Mucosa of stomach (tissue), 1 donor: ENCODE measurements at regions not wholly inside any gene's neighbourhood (a gene's known extent, or its start where the extent isn't known, plus 50 kb on each side); places are given as distances from the start of the nearest gene placed in this dataset.

ENCODE experiments used
- H3K27me3 ChIP-seq: one replicate; pipeline ENCODE4 v1.7.0; 2013; ENCODE audit warnings: mild to moderate bottlenecking, low read length; ENCODE audit not compliant: control insufficient read depth, insufficient read depth
- H3K36me3 ChIP-seq: one replicate; pipeline ENCODE4 v1.7.0; 2013; ENCODE audit warnings: low read length; ENCODE audit not compliant: control insufficient read depth, insufficient read depth
- H3K4me1 ChIP-seq: one replicate; pipeline ENCODE4 v1.7.0; 2013; ENCODE audit warnings: mild to moderate bottlenecking, low read length; ENCODE audit not compliant: control insufficient read depth, insufficient read depth
- H3K4me3 ChIP-seq: one replicate; pipeline ENCODE4 v1.7.0; 2013; ENCODE audit warnings: low read length
- H3K9ac ChIP-seq: one replicate; pipeline ENCODE4 v1.7.0; 2013; ENCODE audit warnings: mild to moderate bottlenecking, low read length, moderate library complexity
- H3K9me3 ChIP-seq: one replicate; pipeline ENCODE4 v1.7.0; 2013; ENCODE audit warnings: mild to moderate bottlenecking, low read length, moderate library complexity; ENCODE audit not compliant: control insufficient read depth
- donor health status: Pancreatic carcinoma.

DNA sequence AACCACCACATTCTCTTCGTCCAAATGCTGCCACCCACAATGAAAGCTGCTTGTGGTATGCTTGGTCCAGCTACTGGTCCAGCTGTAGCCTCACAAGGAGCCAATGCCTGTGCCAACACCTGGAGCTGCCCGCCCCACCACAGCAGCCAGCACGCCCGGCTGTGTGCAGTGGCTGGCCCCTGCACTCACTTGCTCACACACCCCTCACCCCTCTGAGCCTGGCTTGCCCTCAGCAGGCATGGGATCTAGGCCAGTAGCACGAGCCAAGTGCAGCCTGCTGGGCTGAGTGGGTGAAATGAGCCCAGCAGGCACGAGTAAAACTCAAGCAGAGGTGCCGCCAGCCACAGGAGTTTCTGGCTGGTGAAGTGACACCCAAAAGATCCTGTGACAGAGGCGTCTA is 2096.4 kb upstream of the PCDH20 start:
- Histone ChIP-seq H3K4me3 (no peak overlapping the region), H3K9ac (no peak overlapping the region), H3K9me3 (no peaks in the 10 kb centered on the region), H3K27me3 (no peaks in the 10 kb centered on the region), H3K4me1 (no peaks in the 10 kb centered on the region), H3K36me3 (no peaks in the 10 kb centered on the region)

DNA sequence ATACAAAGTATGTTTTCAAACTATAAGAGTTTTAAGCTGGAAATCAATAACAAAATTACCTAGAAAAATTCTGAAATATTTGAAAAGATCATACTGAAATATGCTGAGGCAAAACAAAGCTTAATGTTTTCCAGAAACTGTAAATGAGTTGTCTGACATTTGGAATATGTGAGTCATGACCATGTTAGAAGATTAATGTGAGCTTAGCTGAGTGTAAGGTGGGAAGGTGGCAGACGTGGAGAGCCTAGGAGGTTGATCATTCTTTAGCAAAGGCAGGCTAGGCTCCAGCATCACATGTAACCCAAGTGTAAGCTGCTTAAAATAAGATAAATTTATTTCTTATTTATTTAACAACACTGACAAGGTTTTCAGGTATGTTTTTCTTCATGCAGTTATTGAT is 2086.1 kb upstream of the PCDH20 start:
- Histone ChIP-seq H3K4me3 (no peak overlapping the region), H3K4me1 (no peaks in the 10 kb centered on the region), H3K27me3 (no peaks in the 10 kb centered on the region), H3K36me3 (no peaks in the 10 kb centered on the region), H3K9ac (no peak overlapping the region), H3K9me3 (no peaks in the 10 kb centered on the region)

DNA sequence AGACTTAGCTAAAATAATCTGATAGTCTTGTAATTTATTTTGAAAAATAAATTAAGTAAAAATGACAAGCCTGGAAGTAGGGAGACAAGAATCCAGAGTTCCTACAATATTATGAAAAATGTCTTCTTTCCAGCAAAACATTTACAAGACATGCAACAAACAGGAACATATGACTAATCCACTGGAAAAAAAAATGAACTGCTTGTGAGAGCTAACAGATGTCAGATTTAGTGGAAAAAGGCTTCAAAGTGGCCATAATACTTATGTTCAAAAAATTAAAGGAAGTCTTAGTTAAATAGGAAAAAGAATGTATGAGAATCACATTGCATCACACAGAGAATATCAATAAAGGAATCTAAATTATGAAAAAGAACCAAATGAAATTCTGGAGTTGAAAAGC is 2082.0 kb upstream of the PCDH20 start:
- Histone ChIP-seq H3K27me3 (no peaks in the 10 kb centered on the region), H3K4me1 (no peaks in the 10 kb centered on the region), H3K9me3 (no peaks in the 10 kb centered on the region), H3K4me3 (no peak overlapping the region), H3K36me3 (no peaks in the 10 kb centered on the region), H3K9ac (no peak overlapping the region)

DNA sequence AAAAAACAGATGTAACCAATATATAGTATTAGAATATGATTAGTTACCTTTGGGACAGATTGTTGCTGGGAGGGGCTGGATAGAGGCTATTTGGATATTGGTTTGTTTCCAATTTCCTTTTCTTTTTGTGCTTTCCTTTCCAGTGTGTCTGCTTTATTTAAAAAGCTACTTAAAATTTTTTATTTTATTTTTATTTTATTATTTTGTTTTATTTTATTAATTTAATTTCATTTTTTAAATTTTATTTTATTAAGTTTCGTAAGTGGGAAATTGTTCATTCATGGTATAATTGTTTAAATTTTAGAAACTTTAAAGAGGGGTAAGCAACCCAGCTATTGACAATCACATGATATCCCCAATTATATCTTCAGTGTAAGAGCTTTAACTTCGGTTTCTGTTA is 2077.0 kb upstream of the PCDH20 start:
- Histone ChIP-seq H3K9me3 (no peaks in the 10 kb centered on the region), H3K4me3 (no peak overlapping the region), H3K9ac (no peak overlapping the region), H3K36me3 (no peaks in the 10 kb centered on the region), H3K27me3 (no peaks in the 10 kb centered on the region), H3K4me1 (no peaks in the 10 kb centered on the region)

DNA sequence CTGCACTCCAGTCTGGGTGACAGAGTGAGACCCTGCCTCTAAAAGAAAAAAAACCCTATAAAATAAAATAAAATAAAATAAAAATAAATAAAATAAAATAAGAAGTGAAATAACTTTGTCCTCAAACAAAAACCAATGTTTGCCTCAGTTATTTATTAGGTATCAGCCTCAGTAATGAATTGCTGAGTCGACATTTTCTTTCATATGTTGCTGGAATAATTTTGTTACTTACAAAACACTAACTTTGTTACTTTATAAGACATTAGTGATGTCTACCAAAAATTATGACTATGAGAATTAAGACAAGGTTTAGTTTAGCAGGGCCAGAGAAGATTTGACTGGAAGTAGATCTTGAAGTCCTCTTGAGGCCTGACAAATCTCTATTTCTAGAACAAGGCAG is 2074.5 kb upstream of the PCDH20 start:
- no peaks in the 10 kb centered on the region for H3K9me3 ChIP-seq
- H3K9ac ChIP-seq: no peak overlapping the region
- H3K4me1 ChIP-seq: no peaks in the 10 kb centered on the region
- H3K36me3 ChIP-seq: no peaks in the 10 kb centered on the region
- no peaks in the 10 kb centered on the region for H3K27me3 ChIP-seq
- H3K4me3 ChIP-seq: no peak overlapping the region

DNA sequence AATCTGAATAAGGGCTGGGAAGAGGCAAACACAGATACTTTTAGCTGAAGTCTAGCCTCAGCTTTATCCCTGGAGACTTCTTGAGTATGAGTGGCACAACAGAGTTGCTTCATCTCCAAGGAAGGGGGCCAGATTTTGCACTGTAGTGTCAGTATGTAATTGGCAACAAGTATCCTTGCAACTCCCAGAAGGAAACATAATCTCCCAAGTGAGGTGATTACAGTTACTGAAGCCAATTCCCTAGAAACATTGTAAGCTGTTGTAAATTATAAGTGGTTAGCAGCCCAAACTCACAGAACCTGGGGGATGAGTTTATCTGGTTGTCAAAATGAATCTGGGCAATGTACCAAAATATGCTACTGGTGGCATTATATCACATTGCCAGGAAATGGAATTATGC is 2065.7 kb upstream of the PCDH20 start:
- H3K36me3 ChIP-seq: no peaks in the 10 kb centered on the region
- no peaks in the 10 kb centered on the region for H3K27me3 ChIP-seq

DNA sequence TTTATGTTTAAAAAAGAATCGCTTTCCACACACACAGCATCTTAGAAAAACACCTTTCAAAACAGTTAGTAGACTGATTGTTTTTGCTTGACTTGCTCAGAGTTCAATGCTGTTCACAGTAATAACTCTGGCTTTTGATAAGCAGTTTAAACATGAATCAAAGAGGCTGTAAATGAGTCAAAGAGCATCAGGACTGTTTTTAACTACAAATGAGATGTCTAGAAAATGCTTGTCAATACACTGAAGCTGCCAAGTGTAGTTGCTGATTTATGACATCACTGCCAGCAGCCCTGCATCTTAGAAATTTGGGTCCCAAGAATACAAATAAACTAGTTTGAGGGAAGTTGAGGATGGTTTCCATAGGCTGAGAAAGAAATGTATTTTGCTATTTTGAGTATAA is 2057.1 kb upstream of the PCDH20 start:
- Histone ChIP-seq H3K9me3 (no peaks in the 10 kb centered on the region), H3K27me3 (no peaks in the 10 kb centered on the region), H3K36me3 (no peaks in the 10 kb centered on the region), H3K4me1 (no peaks in the 10 kb centered on the region), H3K9ac (no peak overlapping the region), H3K4me3 (no peak overlapping the region)

More for the DNA sequence above, 2065.7 kb upstream of the PCDH20 start:
- Histone ChIP-seq H3K4me1 (no peaks in the 10 kb centered on the region), H3K4me3 (no peak overlapping the region), H3K9me3 (no peaks in the 10 kb centered on the region), H3K9ac (no peak overlapping the region)

DNA sequence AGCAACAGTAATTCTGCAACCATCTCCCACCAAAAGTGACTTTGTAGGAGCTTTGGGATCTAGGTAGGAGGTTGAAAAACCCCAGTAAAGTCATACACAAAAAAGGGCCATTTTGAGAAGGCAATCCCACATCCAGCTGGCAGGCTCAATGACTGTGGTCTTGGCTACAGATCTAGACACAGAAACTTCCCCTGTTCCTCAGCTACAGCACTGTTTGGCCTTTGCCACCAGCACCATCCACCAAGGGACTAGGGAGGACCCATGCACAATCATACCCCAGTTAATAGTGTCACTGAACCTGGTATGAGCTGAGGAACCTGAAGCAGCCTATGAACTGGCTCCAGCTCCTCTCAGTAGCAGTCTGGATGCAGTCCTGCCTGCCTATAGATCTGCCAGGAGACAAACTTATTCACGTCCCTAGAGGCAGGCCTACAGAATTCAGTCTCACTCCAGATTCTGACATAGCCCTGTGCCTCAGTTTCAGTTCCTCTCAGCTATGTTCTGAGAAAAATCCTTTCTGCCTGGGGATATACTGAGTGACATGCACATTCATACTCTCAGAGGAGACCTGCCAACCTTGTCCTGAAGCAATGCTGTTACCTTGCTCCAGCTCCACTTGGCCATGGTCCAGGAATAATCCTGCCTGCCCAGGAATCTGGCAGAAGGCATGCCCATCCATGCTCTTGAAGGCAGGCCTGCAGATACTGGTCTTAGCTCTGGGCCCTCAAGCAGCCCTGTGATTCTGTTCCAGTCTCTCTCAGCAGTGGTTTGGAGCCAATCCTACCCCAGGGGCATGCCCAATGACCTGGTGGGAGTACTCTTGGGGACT is 2048.3 kb upstream of the PCDH20 start:
- no peak overlapping the region for H3K4me3 ChIP-seq
- no peaks in the 10 kb centered on the region for H3K27me3 ChIP-seq
- H3K36me3 ChIP-seq: no peaks in the 10 kb centered on the region
- no peak overlapping the region for H3K9ac ChIP-seq
- no peaks in the 10 kb centered on the region for H3K9me3 ChIP-seq
- no peaks in the 10 kb centered on the region for H3K4me1 ChIP-seq

DNA sequence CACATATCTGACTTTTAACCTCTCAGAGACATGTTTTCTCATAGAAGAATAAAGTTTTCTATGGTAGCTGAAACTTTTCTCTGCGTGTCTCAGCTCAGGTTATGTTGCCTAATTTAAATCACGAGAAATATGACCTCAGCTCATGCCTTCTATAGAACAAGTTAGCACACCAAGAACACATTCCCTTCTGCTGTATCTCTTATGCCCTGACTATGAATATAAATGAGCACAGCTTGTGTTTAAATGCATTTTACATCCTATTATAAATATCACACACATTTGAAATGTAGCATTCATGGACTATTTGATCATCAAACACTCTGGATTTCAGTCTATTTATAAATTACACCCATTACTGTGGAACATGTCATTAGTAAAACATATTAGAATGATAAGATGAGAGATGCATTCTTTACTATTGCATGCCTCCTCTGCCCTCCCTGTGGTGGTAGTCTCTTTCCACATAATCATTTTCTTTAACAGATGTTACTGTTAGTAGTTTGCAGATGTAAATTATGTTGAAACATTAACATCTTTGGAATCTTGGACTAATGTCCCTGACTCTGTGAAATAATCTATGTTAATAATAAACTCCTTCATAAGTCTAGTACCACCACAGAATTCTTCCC is 2044.9 kb upstream of the PCDH20 start:
- H3K9me3 ChIP-seq: no peaks in the 10 kb centered on the region
- no peaks in the 10 kb centered on the region for H3K27me3 ChIP-seq
- no peak overlapping the region for H3K9ac ChIP-seq
- no peaks in the 10 kb centered on the region for H3K4me1 ChIP-seq
- H3K36me3 ChIP-seq: no peaks in the 10 kb centered on the region
- no peak overlapping the region for H3K4me3 ChIP-seq

DNA sequence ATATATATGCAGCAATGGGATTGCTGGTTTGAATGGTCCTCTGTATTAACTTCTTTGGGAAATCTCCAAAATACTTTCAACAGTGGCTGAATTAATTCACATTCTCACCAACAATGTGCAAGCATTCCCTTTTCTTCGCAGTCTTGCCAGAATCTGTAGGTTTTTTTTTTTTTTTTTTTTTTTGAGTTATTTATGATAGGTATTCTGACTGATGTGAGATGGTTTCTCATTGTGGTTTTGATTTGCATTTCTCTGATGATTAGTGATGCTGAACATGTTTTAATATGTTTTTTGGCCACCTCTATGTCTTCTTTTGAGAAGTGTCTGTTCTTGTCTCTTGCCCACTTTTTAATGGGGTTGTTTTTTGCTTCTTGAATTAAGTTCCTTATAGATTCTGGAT is 2041.5 kb upstream of the PCDH20 start:
- Histone ChIP-seq H3K9ac (no peak overlapping the region), H3K4me3 (no peak overlapping the region), H3K27me3 (no peaks in the 10 kb centered on the region), H3K4me1 (no peaks in the 10 kb centered on the region), H3K36me3 (no peaks in the 10 kb centered on the region), H3K9me3 (no peaks in the 10 kb centered on the region)

DNA sequence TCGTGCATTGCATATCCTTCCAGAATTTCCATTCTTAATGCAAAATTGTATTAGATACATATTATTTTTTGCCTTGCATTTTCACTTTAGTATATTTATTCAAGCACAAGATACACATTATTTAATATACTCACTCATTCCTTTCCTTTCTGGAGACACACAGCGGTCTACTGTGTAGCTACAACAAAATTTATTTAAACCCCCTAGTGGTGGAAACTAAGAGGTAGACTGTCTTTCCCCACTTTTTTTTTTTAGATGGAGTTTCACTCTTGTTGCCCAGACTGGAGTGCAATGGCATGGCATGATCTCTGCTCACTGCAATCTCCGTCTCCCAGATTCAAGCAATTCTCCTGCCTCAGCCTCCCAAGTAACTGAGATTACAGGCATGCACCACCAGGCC is 2040.3 kb upstream of the PCDH20 start:
- Histone ChIP-seq H3K4me1 (no peaks in the 10 kb centered on the region), H3K4me3 (no peak overlapping the region), H3K9me3 (no peaks in the 10 kb centered on the region), H3K36me3 (no peaks in the 10 kb centered on the region), H3K27me3 (no peaks in the 10 kb centered on the region), H3K9ac (no peak overlapping the region)

DNA sequence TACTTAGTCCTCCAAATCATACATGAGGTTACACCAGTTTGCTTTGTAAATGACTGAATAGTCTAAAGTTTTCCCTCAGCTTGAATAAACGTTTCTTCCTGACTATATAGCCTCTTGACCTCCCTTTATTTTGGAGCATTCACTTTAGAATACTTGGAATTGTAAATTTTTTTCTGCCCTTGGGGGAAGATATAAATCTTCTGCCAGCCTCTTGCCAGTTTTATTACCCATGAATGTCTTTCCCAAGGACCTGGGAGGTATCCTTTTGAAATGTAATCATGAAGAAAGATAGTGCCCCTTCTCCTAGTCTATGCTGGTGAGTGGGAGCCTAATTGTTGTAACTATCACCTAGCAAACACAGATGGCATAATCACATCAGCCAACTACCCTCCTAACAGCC is 2033.9 kb upstream of the PCDH20 start:
- H3K36me3 ChIP-seq: no peaks in the 10 kb centered on the region
- H3K4me1 ChIP-seq: no peaks in the 10 kb centered on the region
- no peaks in the 10 kb centered on the region for H3K9me3 ChIP-seq
- no peak overlapping the region for H3K9ac ChIP-seq
- H3K4me3 ChIP-seq: no peak overlapping the region
- H3K27me3 ChIP-seq: no peaks in the 10 kb centered on the region
